IMR-90 (cell line): ENCODE measurements at regions not wholly inside any gene's neighbourhood (a gene's known extent, or its start where the extent isn't known, plus 50 kb on each side); places are given as distances from the start of the nearest gene placed in this dataset.

ENCODE experiments used
- ATAC-seq: fragments of 200-7000 bp; cut with Tn5 transposase; 2 replicates; pipeline ENCODE4 v1.9.1; 2020; ENCODE audit warnings: low read depth, mild to moderate bottlenecking, moderate library complexity
- BruUV-seq: library from RNA; stranded (reverse); fragments of 400-500 nt; replicated peaks from 2 replicates; lab custom pipeline; 2021; lab: Mats Ljungman, UMichigan
- CTCF ChIA-PET: fragments of 300-600 bp; formaldehyde crosslinking; extraction: SDS; loops from one replicate; lab custom pipeline; 2021; ENCODE audit warnings: antibody characterized with exemption; lab: Yijun Ruan, JAX
- POLR2A ChIA-PET: fragments of 300-600 bp; sonication (Branson Sonifier 250); formaldehyde crosslinking; loops from one replicate; lab custom pipeline; 2022; ENCODE audit warnings: antibody characterized with exemption; ENCODE audit not compliant: unreplicated experiment; lab: Charles Lee
- DNase-seq: peaks from one replicate; pipeline ENCODE4 v3.0.0; 2013
- H2AFZ ChIP-seq: replicated peaks from 2 replicates; pipeline ENCODE3; 2013; ENCODE audit warnings: low read length, mild to moderate bottlenecking; ENCODE audit not compliant: poor library complexity
- H2AK5ac ChIP-seq: 2 replicates; pipeline ENCODE4 v1.6.1; 2013; ENCODE audit warnings: low read depth, low read length, inconsistent platforms
- H2AK9ac ChIP-seq: replicated peaks from 2 replicates; pipeline ENCODE3; 2013; ENCODE audit warnings: mild to moderate bottlenecking, low read depth, low read length, moderate library complexity; ENCODE audit not compliant: poor library complexity
- H2BK120ac ChIP-seq: 2 replicates; pipeline ENCODE4 v1.6.1; 2013; ENCODE audit warnings: low read depth, low read length, inconsistent platforms
- H2BK15ac ChIP-seq: 3 replicates; pipeline ENCODE4 v1.6.1; 2013; ENCODE audit warnings: low read depth, low read length, inconsistent platforms
- H2BK20ac ChIP-seq: 2 replicates; pipeline ENCODE4 v1.6.1; 2013; ENCODE audit warnings: low read depth, mild to moderate bottlenecking, inconsistent platforms, low read length, moderate library complexity
- H2BK5ac ChIP-seq: 2 replicates; pipeline ENCODE4 v1.6.1; 2013; ENCODE audit warnings: mild to moderate bottlenecking, low read depth, low read length, inconsistent platforms; ENCODE audit not compliant: poor library complexity, severe bottlenecking
- H3K14ac ChIP-seq: replicated peaks from 2 replicates; pipeline ENCODE4 v1.6.1; 2013; ENCODE audit warnings: low read depth, low read length, inconsistent platforms
- H3K18ac ChIP-seq: 2 replicates; pipeline ENCODE4 v1.6.1; 2013; ENCODE audit warnings: low read depth, low read length, control low read depth
- H3K23ac ChIP-seq: 2 replicates; pipeline ENCODE4 v1.6.1; 2013; ENCODE audit warnings: low read depth, low read length, inconsistent platforms
- H3K27ac ChIP-seq: 2 replicates; pipeline ENCODE4 v1.5.1; 2013; ENCODE audit warnings: mild to moderate bottlenecking, control low read depth, low read length; ENCODE audit not compliant: insufficient read depth
- H3K27me3 ChIP-seq: 2 replicates; pipeline ENCODE4 v1.6.1; 2013; ENCODE audit warnings: low read length; ENCODE audit not compliant: control insufficient read depth, insufficient read depth
- H3K36me3 ChIP-seq: 2 replicates; pipeline ENCODE4 v1.6.1; 2013; ENCODE audit warnings: low read length, mixed read lengths; ENCODE audit not compliant: control insufficient read depth, insufficient read depth
- H3K4ac ChIP-seq: 2 replicates; pipeline ENCODE4 v1.6.1; 2013; ENCODE audit warnings: low read depth, low read length, inconsistent platforms
- H3K4me1 ChIP-seq: 2 replicates; pipeline ENCODE4 v1.6.1; 2013; ENCODE audit warnings: low read length, mixed read lengths; ENCODE audit not compliant: control insufficient read depth, insufficient read depth
- H3K4me2 ChIP-seq: 2 replicates; pipeline ENCODE4 v1.6.1; 2013; ENCODE audit warnings: low read depth, mild to moderate bottlenecking, control low read depth, low read length, moderate library complexity
- H3K4me3 ChIP-seq: 2 replicates; pipeline ENCODE4 v1.5.1; 2013; ENCODE audit warnings: low read depth, mild to moderate bottlenecking, control low read depth, low read length, moderate library complexity; ENCODE audit not compliant: insufficient read depth
- H3K56ac ChIP-seq: 2 replicates; pipeline ENCODE4 v1.6.1; 2013; ENCODE audit warnings: low read length, inconsistent platforms; ENCODE audit not compliant: insufficient read depth; ENCODE audit errors: extremely low read depth
- H3K79me1 ChIP-seq, 2 experiments: 2 replicates each; pipeline ENCODE4 v1.6.1; 2013; ENCODE audit warnings: low read length in 2 of 2, inconsistent platforms in 1 of 2, low read depth in 1 of 2
- H3K9ac ChIP-seq: 2 replicates; pipeline ENCODE4 v1.6.1; 2013; ENCODE audit warnings: low read depth, low read length, control low read depth
- H3K9me1 ChIP-seq: 2 replicates; pipeline ENCODE4 v1.6.1; 2013; ENCODE audit warnings: low read length, inconsistent platforms; ENCODE audit not compliant: insufficient read depth
- H3K9me3 ChIP-seq: 2 replicates; pipeline ENCODE4 v1.6.1; 2013; ENCODE audit warnings: low read length; ENCODE audit not compliant: control insufficient read depth, insufficient read depth
- H4K20me1 ChIP-seq: 2 replicates; pipeline ENCODE4 v1.6.1; 2013; ENCODE audit warnings: low read length, inconsistent platforms; ENCODE audit not compliant: insufficient read depth
- H4K5ac ChIP-seq: 2 replicates; pipeline ENCODE4 v1.6.1; 2013; ENCODE audit warnings: mild to moderate bottlenecking, low read depth, low read length, control low read depth
- H4K8ac ChIP-seq, 2 experiments: 2 replicates each; pipeline ENCODE4 v1.6.1; 2013; ENCODE audit warnings: low read depth in 2 of 2, low read length in 2 of 2, control low read depth in 1 of 2, inconsistent platforms in 1 of 2
- H4K91ac ChIP-seq: 2 replicates; pipeline ENCODE4 v1.6.1; 2013; ENCODE audit warnings: low read depth, low read length, inconsistent platforms; ENCODE audit not compliant: insufficient read depth
- BHLHE40 ChIP-seq: fragments of 150-350 bp; IDR thresholded peaks from 2 replicates; pipeline ENCODE4 v1.6.1; 2016; ENCODE audit warnings: mild to moderate bottlenecking, low read depth, low read length
- FOS ChIP-seq: fragments of 150-350 bp; IDR thresholded peaks from 2 replicates; pipeline ENCODE4 v1.6.1; 2016; ENCODE audit warnings: low read depth, low read length
- MAZ ChIP-seq: IDR thresholded peaks from 2 replicates; pipeline ENCODE4 v1.6.1; 2012; ENCODE audit warnings: low read depth, mild to moderate bottlenecking, low read length, improper control_type of control experiment, moderate library complexity, borderline replicate concordance
- MXI1 ChIP-seq: IDR thresholded peaks from 2 replicates; pipeline ENCODE4 v1.6.1; 2012; ENCODE audit warnings: low read depth, mild to moderate bottlenecking, low read length, moderate library complexity, borderline replicate concordance
- RAD21 ChIP-seq: IDR thresholded peaks from 2 replicates; pipeline ENCODE4 v1.6.1; 2012; ENCODE audit warnings: low read length, improper control_type of control experiment
- RCOR1 ChIP-seq: IDR thresholded peaks from 2 replicates; pipeline ENCODE4 v1.6.1; 2012; ENCODE audit warnings: mild to moderate bottlenecking, low read length, improper control_type of control experiment; ENCODE audit not compliant: insufficient replicate concordance
- WGBS, 2 experiments: methylation state at CpG; one replicate each; pipeline versions ENCODE4 v1.1.5 to v1.1.7; 2013; ENCODE audit warnings: missing lambda C conversion rate in 2 of 2; ENCODE audit not compliant: insufficient read length in 1 of 2; ENCODE audit errors: extremely low coverage in 2 of 2; 5-methylcytosine and 5-hydroxymethylcytosine counted together
- dilution Hi-C: fragments of 300-500 bp; cut with HindIII; formaldehyde crosslinking; loops from one replicate; pipeline ENCODE4 v1.14.3; 2018; ENCODE audit warnings: low sequenced_read_pairs; ENCODE audit not compliant: unreplicated experiment
- in situ Hi-C: fragments of 300-500 bp; cut with MboI; formaldehyde crosslinking; loops from 3 replicates; pipeline ENCODE4 v1.14.3; 2019; ENCODE audit warnings: low sequenced_read_pairs, inconsistent platforms, mixed read lengths
- intact Hi-C: fragments of 100-400 bp; cut with micrococcal nuclease; formaldehyde crosslinking; loops from 2 replicates; pipeline ENCODE4 v1.10.0; 2022

DNA sequence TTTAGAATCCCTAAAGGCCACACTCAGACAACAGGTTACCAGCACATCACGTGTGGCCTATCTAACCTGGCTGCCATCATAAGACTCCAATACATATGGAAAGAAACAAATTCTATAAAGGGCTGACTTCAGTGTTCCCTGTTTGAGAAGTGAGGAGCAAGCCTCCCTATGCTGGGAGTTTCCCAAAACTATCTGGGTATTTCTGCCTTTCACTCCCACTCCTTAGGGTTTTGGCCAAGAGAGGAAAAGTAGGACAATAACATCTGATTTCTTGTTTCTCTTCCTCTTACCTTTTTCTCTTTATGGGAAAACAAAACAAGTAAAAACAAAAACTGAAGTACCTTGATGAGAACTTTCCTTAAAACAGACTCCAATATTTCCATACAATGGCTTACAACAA, 121.5 kb upstream of the COL8A1 start:
- no peak overlapping the region for H2BK20ac ChIP-seq
- H3K79me1 ChIP-seq: no peaks in the 10 kb centered on the region
- no peak overlapping the region for H3K18ac ChIP-seq
- dilution Hi-C loops: no loop called here
- no peak overlapping the region for H3K27ac ChIP-seq
- no peak for TF ChIP-seq MXI1
- TF ChIP-seq MAZ: no peak
- no peak for TF ChIP-seq RCOR1
- no peak for TF ChIP-seq RAD21
- no peak for TF ChIP-seq FOS
- no peak for TF ChIP-seq BHLHE40
- H3K4ac ChIP-seq: no peak overlapping the region
- in situ Hi-C loops: no loop called here
- H3K27me3 ChIP-seq: no peaks in the 10 kb centered on the region
- H2AFZ ChIP-seq: no peak overlapping the region
- no peak overlapping the region for H3K14ac ChIP-seq
- H3K56ac ChIP-seq: no peak overlapping the region
- DNase-seq: no peak
- H3K4me3 ChIP-seq: no peak overlapping the region
- H2BK120ac ChIP-seq: no peak overlapping the region
- no peak overlapping the region for H3K23ac ChIP-seq
- no peaks in the 10 kb centered on the region for H3K36me3 ChIP-seq
- ATAC-seq: no peak
- H3K9me1 ChIP-seq: no peaks in the 10 kb centered on the region
- CTCF ChIA-PET: no interaction called here
- no peak overlapping the region for H2AK5ac ChIP-seq
- no peak overlapping the region for H2BK15ac ChIP-seq
- no CpG with 5 or more reads among the region's 1 CpG for WGBS, 2 experiments
- POLR2A ChIA-PET: no interaction called here
- peaks cover 4% of the 10 kb centered on the region; the same call in 1 of the 2 replicates for H3K4me1 ChIP-seq
- no peak overlapping the region for H3K4me2 ChIP-seq
- no peak overlapping the region for H4K91ac ChIP-seq
- no peaks in the 10 kb centered on the region for H3K9me3 ChIP-seq
- no peak overlapping the region for H4K5ac ChIP-seq
- no peak overlapping the region for H2AK9ac ChIP-seq
- no peak overlapping the region for H3K9ac ChIP-seq
- no peak overlapping the region for H2BK5ac ChIP-seq
- BruUV-seq: no TSS peak
- H4K8ac ChIP-seq: no peak overlapping the region
- intact Hi-C loops: no loop called here
- H4K20me1 ChIP-seq: no peaks in the 10 kb centered on the region
